T47D (cell line): ENCODE measurements at regions not wholly inside any gene's neighbourhood (a gene's known extent, or its start where the extent isn't known, plus 50 kb on each side); places are given as distances from the start of the nearest gene placed in this dataset.

Experiments used
- DNase-seq, 2 experiments: peaks; one replicate each; pipeline versions ENCODE4 v3.0.0 to v3.0.0-alpha.2; 2011 to 2012; ENCODE audit warnings: low read depth in 1 of 2, low spot score in 1 of 2
- JUND ChIP-seq: IDR thresholded peaks from 2 replicates; pipeline ENCODE4 v1.6.1; 2012; ENCODE audit warnings: low read depth
- in situ Hi-C: cut with HindIII; loops from 2 replicates; pipeline ENCODE4 v1.10.0; 2016; ENCODE audit warnings: low sequenced_read_pairs, low pct_unique_long_range_greater_than_20kb

GRCh38 chr9:3036333-3036700 lies 192.4 kb upstream of the PUM3 start:
- no peak for DNase-seq
- in situ Hi-C loops, result no loop called here
- no peak for TF ChIP-seq JUND

GRCh38 chr9:3035579-3036332 lies 191.9 kb upstream of the PUM3 start:
- in situ Hi-C loops, result no loop called here
- TF ChIP-seq JUND, result no peak
- DNase-seq, result peak in 1 of 2 experiments; percentile 21

- TF ChIP-seq JUND, result no peak
- in situ Hi-C loops, result no loop called here
- no peak for DNase-seq
These were observed 189.0 kb upstream of the PUM3 start for GRCh38 chr9:3032898-3033297.

GRCh38 chr9:3028535-3028934 lies 184.6 kb upstream of the PUM3 start:
- no peak for DNase-seq
- in situ Hi-C loops, result no loop called here
- no peak for TF ChIP-seq JUND

GRCh38 chr9:3027210-3027609 lies 183.3 kb upstream of the PUM3 start:
- no peak for DNase-seq
- no peak for TF ChIP-seq JUND
- in situ Hi-C loops, result no loop called here

GRCh38 chr9:3023449-3023848 lies 179.6 kb upstream of the PUM3 start:
- in situ Hi-C loops, result no loop called here
- DNase-seq, result no peak
- no peak for TF ChIP-seq JUND

- in situ Hi-C loops, result no loop called here
- no peak for TF ChIP-seq JUND
- DNase-seq, result no peak
These were observed 174.9 kb upstream of the PUM3 start for GRCh38 chr9:3018691-3019230.

GRCh38 chr9:3018071-3018470 lies 174.2 kb upstream of the PUM3 start:
- no peak for TF ChIP-seq JUND
- no peak for DNase-seq
- in situ Hi-C loops, result no loop called here

- no peak for DNase-seq
- in situ Hi-C loops, result no loop called here
- TF ChIP-seq JUND, result no peak
These were observed 170.3 kb upstream of the PUM3 start for GRCh38 chr9:3014178-3014577.

- TF ChIP-seq JUND, result no peak
- in situ Hi-C loops, result no loop called here
- no peak for DNase-seq
These were observed 168.9 kb upstream of the PUM3 start for GRCh38 chr9:3012842-3013241.

GRCh38 chr9:3012245-3012644 lies 168.3 kb upstream of the PUM3 start:
- in situ Hi-C loops, result no loop called here
- TF ChIP-seq JUND, result no peak
- no peak for DNase-seq

GRCh38 chr9:3008091-3008490 lies 164.2 kb upstream of the PUM3 start:
- TF ChIP-seq JUND, result no peak
- in situ Hi-C loops, result no loop called here
- no peak for DNase-seq

GRCh38 chr9:3007326-3007725 lies 163.4 kb upstream of the PUM3 start:
- in situ Hi-C loops, result no loop called here
- DNase-seq, result peak in 1 of 2 experiments; percentile 67
- no peak for TF ChIP-seq JUND

- no peak for TF ChIP-seq JUND
- no peak for DNase-seq
- in situ Hi-C loops, result no loop called here
These were observed 163.0 kb upstream of the PUM3 start for GRCh38 chr9:3006851-3007250.
